Neural cell (in vitro differentiated cells): ENCODE measurements at regions not wholly inside any gene's neighbourhood (a gene's known extent, or its start where the extent isn't known, plus 50 kb on each side); places are given as distances from the start of the nearest gene placed in this dataset.

Experiments used
- H2AFZ ChIP-seq: fragments of 200-600, 300-800 bp; sonication (generic), shearing (Covaris generic); 2 replicates; pipeline ENCODE4 v1.6.0; 2014; ENCODE audit warnings: low read depth, mild to moderate bottlenecking, antibody characterized with exemption, low read length, moderate library complexity
- H3F3A ChIP-seq: fragments of 200-600 bp; shearing (Covaris generic); 2 replicates; pipeline ENCODE4 v1.6.1; 2016; ENCODE audit warnings: mild to moderate bottlenecking, moderate library complexity, mixed read lengths, antibody characterized with exemption, low read length; ENCODE audit not compliant: insufficient read depth, poor library complexity, severe bottlenecking
- H3K27ac ChIP-seq: fragments of 200-600, 300-800 bp; sonication (generic), shearing (Covaris generic); 2 replicates; pipeline ENCODE4 v1.5.1; 2014; ENCODE audit warnings: mild to moderate bottlenecking, low read length, moderate library complexity
- H3K27me3 ChIP-seq: fragments of 300-800, 200-600 bp; sonication (generic), shearing (Covaris generic); 2 replicates; pipeline ENCODE4 v1.6.0; 2014; ENCODE audit warnings: mild to moderate bottlenecking, low read depth, low read length, moderate library complexity; ENCODE audit not compliant: insufficient read depth
- H3K36me3 ChIP-seq: fragments of 300-800, 200-600 bp; sonication (generic), shearing (Covaris generic); 2 replicates; pipeline ENCODE4 v1.5.1; 2014; ENCODE audit warnings: mild to moderate bottlenecking, antibody characterized with exemption, low read length, moderate library complexity; ENCODE audit not compliant: insufficient read depth
- H3K4me2 ChIP-seq: fragments of 300-800, 200-600 bp; sonication (generic), shearing (Covaris generic); 2 replicates; pipeline ENCODE4 v1.6.0; 2014; ENCODE audit warnings: mild to moderate bottlenecking, low read length
- H3K4me3 ChIP-seq: fragments of 300-800, 200-600 bp; sonication (generic), shearing (Covaris generic); 2 replicates; pipeline ENCODE4 v1.5.1; 2014; ENCODE audit warnings: mild to moderate bottlenecking, low read length, moderate library complexity
- H3K79me2 ChIP-seq: fragments of 200-600 bp; shearing (Covaris generic); replicated peaks from 2 replicates; pipeline ENCODE4 v1.6.0; 2014; ENCODE audit warnings: mild to moderate bottlenecking, low read length, moderate library complexity; ENCODE audit not compliant: insufficient read depth
- H3K9ac ChIP-seq: fragments of 300-800, 200-600 bp; sonication (generic), shearing (Covaris generic); 2 replicates; pipeline ENCODE4 v1.6.1; 2016; ENCODE audit warnings: mild to moderate bottlenecking, low read length, mixed read lengths
- H3K9me2 ChIP-seq: fragments of 200-600 bp; shearing (Covaris generic); 2 replicates; pipeline ENCODE4 v1.6.1; 2016; ENCODE audit warnings: mild to moderate bottlenecking, low read length, mixed read lengths; ENCODE audit not compliant: insufficient read depth
- H3K9me3 ChIP-seq: fragments of 200-600, 300-800 bp; sonication (generic), shearing (Covaris generic); 2 replicates; pipeline ENCODE4 v1.6.1; 2016; ENCODE audit warnings: mild to moderate bottlenecking, mixed run types, low read length, moderate library complexity, mixed read lengths
- H4K20me1 ChIP-seq: fragments of 200-600 bp; shearing (Covaris generic); 2 replicates; pipeline ENCODE4 v1.6.1; 2016; ENCODE audit warnings: mild to moderate bottlenecking, mixed run types; ENCODE audit not compliant: insufficient read depth
- CTCF ChIP-seq: fragments of 450-650 bp; IDR thresholded peaks from 2 replicates; pipeline ENCODE4 v1.5.1; 2014; ENCODE audit warnings: antibody characterized with exemption, mild to moderate bottlenecking, moderate library complexity; ENCODE audit not compliant: poor library complexity, severe bottlenecking
- EP300 ChIP-seq: fragments of 450-650 bp; conservative IDR thresholded peaks from 2 replicates; pipeline ENCODE4 v1.6.1; 2014; ENCODE audit warnings: antibody characterized with exemption, mild to moderate bottlenecking, moderate library complexity; ENCODE audit not compliant: poor library complexity, severe bottlenecking
- EZH2 ChIP-seq: fragments of 200-600, 300-800 bp; shearing (Covaris generic), sonication (generic); IDR thresholded peaks from 2 replicates; pipeline ENCODE4 v1.6.1; 2014; ENCODE audit warnings: antibody characterized with exemption, low read length, borderline replicate concordance, mild to moderate bottlenecking; ENCODE audit not compliant: insufficient read depth, poor library complexity, severe bottlenecking
- MXI1 ChIP-seq: fragments of 450-650 bp; conservative IDR thresholded peaks from 2 replicates; pipeline ENCODE4 v1.6.1; 2014; ENCODE audit warnings: antibody characterized with exemption, mild to moderate bottlenecking; ENCODE audit not compliant: poor library complexity, severe bottlenecking
- POLR2AphosphoS5 ChIP-seq: IDR thresholded peaks from 2 replicates; pipeline ENCODE4 v1.6.1; 2012
- RAD21 ChIP-seq: fragments of 450-650 bp; conservative IDR thresholded peaks from 2 replicates; pipeline ENCODE4 v1.6.1; 2014; ENCODE audit warnings: antibody characterized with exemption, mild to moderate bottlenecking, moderate library complexity
- REST ChIP-seq: IDR thresholded peaks from 2 replicates; pipeline ENCODE4 v1.6.1; 2012; ENCODE audit warnings: borderline replicate concordance
- SMC3 ChIP-seq: fragments of 450-650 bp; conservative IDR thresholded peaks from 2 replicates; pipeline ENCODE4 v1.6.1; 2014; ENCODE audit warnings: antibody characterized with exemption, mild to moderate bottlenecking, moderate library complexity; ENCODE audit not compliant: poor library complexity
- TAF1 ChIP-seq: IDR thresholded peaks from 2 replicates; pipeline ENCODE4 v1.6.1; 2012; ENCODE audit warnings: low read depth

GRCh38 chr5:23284656-23285055 is 222.8 kb upstream of the PRDM9 start:
- H2AFZ ChIP-seq: no peak overlapping the region
- TF ChIP-seq REST (no peak), CTCF (no peak), RAD21 (no peak), POLR2AphosphoS5 (no peak), SMC3 (no peak)
- no peak overlapping the region for H3K4me2 ChIP-seq

GRCh38 chr5:23274171-23274570 is 233.2 kb upstream of the PRDM9 start:
- H3F3A ChIP-seq: no peaks in the 10 kb centered on the region
- no peak for TF ChIP-seq EZH2
- TF ChIP-seq CTCF: no peak
- TF ChIP-seq RAD21: no peak
- no peak for TF ChIP-seq TAF1
- no peak for TF ChIP-seq REST
- TF ChIP-seq EP300: no peak
- TF ChIP-seq MXI1: no peak
- no peak for TF ChIP-seq SMC3
- TF ChIP-seq POLR2AphosphoS5: no peak
- no peaks in the 10 kb centered on the region for H3K79me2 ChIP-seq
- H2AFZ ChIP-seq: no peak overlapping the region
- H3K4me2 ChIP-seq: no peak overlapping the region
- H3K9me3 ChIP-seq: no peaks in the 10 kb centered on the region
- no peaks in the 10 kb centered on the region for H4K20me1 ChIP-seq
- no peak overlapping the region for H3K9ac ChIP-seq
- H3K9me2 ChIP-seq: no peaks in the 10 kb centered on the region
- no peaks in the 10 kb centered on the region for H3K36me3 ChIP-seq
- H3K27ac ChIP-seq: no peak overlapping the region
- H3K4me3 ChIP-seq: no peak overlapping the region
- H3K27me3 ChIP-seq: no peaks in the 10 kb centered on the region

More at GRCh38 chr5:23284656-23285055, 222.8 kb upstream of the PRDM9 start:
- Histone ChIP-seq H3F3A (no peaks in the 10 kb centered on the region), H3K4me3 (no peak overlapping the region), H3K9ac (no peak overlapping the region), H3K27ac (no peak overlapping the region), H4K20me1 (no peaks in the 10 kb centered on the region), H3K36me3 (no peaks in the 10 kb centered on the region), H3K9me3 (no peaks in the 10 kb centered on the region), H3K27me3 (no peaks in the 10 kb centered on the region), H3K79me2 (no peaks in the 10 kb centered on the region), H3K9me2 (no peaks in the 10 kb centered on the region)
